Mammary epithelial cell (primary cell): ENCODE measurements at regions not wholly inside any gene's neighbourhood (a gene's known extent, or its start where the extent isn't known, plus 50 kb on each side); places are given as distances from the start of the nearest gene placed in this dataset.

Experiments used
- CTCF ChIP-seq, 2 donors: IDR thresholded peaks in 1 of 2; conservative IDR thresholded peaks in 1 of 2; 2 replicates each; pipeline ENCODE4 v1.5.1; 2011 to 2012; ENCODE audit warnings: inconsistent platforms in 2 of 2, low read length in 2 of 2, mild to moderate bottlenecking in 2 of 2, control low read depth in 1 of 2, low read depth in 1 of 2; ENCODE audit not compliant: insufficient read depth in 1 of 2; ENCODE audit errors: extremely low read depth in 1 of 2
- EZH2 ChIP-seq: IDR thresholded peaks from 2 replicates; pipeline ENCODE4 v1.6.1; 2012; ENCODE audit warnings: low read length, inconsistent platforms, borderline replicate concordance

GRCh38 chr4:28269426-28269825 is 1408.8 kb downstream of the STIM2 start:
- TF ChIP-seq EZH2, result no peak
- TF ChIP-seq CTCF (conservative IDR thresholded peaks at IDR 0.05 in 1 of 2, IDR thresholded peaks at IDR 0.05 in 1 of 2; ENCODE audit: extremely low read depth in 1 of 2, insufficient read depth in 1 of 2, low read depth in 1 of 2, low read length in 2 of 2), result no peak
